Right atrium auricular region (tissue), 2 donors: ENCODE measurements at regions not wholly inside any gene's neighbourhood (a gene's known extent, or its start where the extent isn't known, plus 50 kb on each side); places are given as distances from the start of the nearest gene placed in this dataset.
"Not testable (repeated sequence)": the region's sequence is repeated elsewhere in the genome, so short reads cannot be mapped to it uniquely, and the experiment has no call there.

Experiments
- DNase-seq: peaks from one replicate; pipeline ENCODE4 v3.0.0-alpha.2; 2019; ENCODE audit warnings: low spot score
- H3K27ac ChIP-seq, 2 donors: fragments of 200-600 bp; sonication (generic); 1 replicate in 1 of 2; 2 replicates in 1 of 2; pipeline ENCODE4 v1.5.1; 2016 to 2019
- H3K27me3 ChIP-seq, 2 donors: fragments of 200-600 bp; sonication (generic); one replicate each; pipeline versions ENCODE4 v1.5.1 to v1.6.0; 2017 to 2019
- H3K36me3 ChIP-seq: fragments of 200-600 bp; sonication (generic); one replicate; pipeline ENCODE4 v1.5.1; 2016
- H3K4me1 ChIP-seq, 2 donors: fragments of 200-600 bp; sonication (generic); one replicate each; pipeline versions ENCODE4 v1.5.1 to v1.6.0; 2017 to 2019
- H3K4me3 ChIP-seq, 2 donors: fragments of 200-600 bp; sonication (generic); 1 replicate in 1 of 2; 2 replicates in 1 of 2; pipeline ENCODE4 v1.5.1; 2017 to 2019; ENCODE audit warnings: mild to moderate bottlenecking in 1 of 2, moderate library complexity in 1 of 2
- H3K9me3 ChIP-seq, 2 donors: fragments of 200-600 bp; sonication (generic); one replicate each; pipeline ENCODE4 v1.5.1; 2019
- CTCF ChIP-seq, 2 donors: fragments of 200-600 bp; sonication (generic); IDR thresholded peaks; one replicate each; pipeline ENCODE4 v1.5.1; 2019; ENCODE audit warnings: antibody characterized with exemption in 2 of 2

- H3K4me1 ChIP-seq, result no peaks in the 10 kb centered on the region
- DNase-seq, result no peak
- H3K9me3 ChIP-seq, result no peaks in the 10 kb centered on the region
- no peaks in the 10 kb centered on the region for H3K36me3 ChIP-seq
- TF ChIP-seq CTCF (IDR thresholded peaks at IDR 0.05), result no peak
- no peak overlapping the region for H3K27ac ChIP-seq
- H3K27me3 ChIP-seq, result no peaks in the 10 kb centered on the region
- H3K4me3 ChIP-seq, result no peak overlapping the region
These were observed 86.2 kb upstream of the ZBTB18 start for GRCh38 chr1:243964915-243965314.

- Histone ChIP-seq H3K4me1 (no peaks in the 10 kb centered on the region), H3K27ac (no peak overlapping the region), H3K9me3 (no peaks in the 10 kb centered on the region), H3K36me3 (no peaks in the 10 kb centered on the region), H3K27me3 (no peaks in the 10 kb centered on the region), H3K4me3 (no peak overlapping the region)
- TF ChIP-seq CTCF (IDR thresholded peaks at IDR 0.05), result no peak
- no peak for DNase-seq
These were observed 87.5 kb upstream of the ZBTB18 start for GRCh38 chr1:243963571-243963970.

- no peak for TF ChIP-seq CTCF (IDR thresholded peaks at IDR 0.05)
- H3K36me3 ChIP-seq, result no peaks in the 10 kb centered on the region
- no peak for DNase-seq
- H3K4me3 ChIP-seq, result no peak overlapping the region
- no peaks in the 10 kb centered on the region for H3K9me3 ChIP-seq
- H3K4me1 ChIP-seq, result no peaks in the 10 kb centered on the region
- H3K27me3 ChIP-seq, result no peaks in the 10 kb centered on the region
- no peak overlapping the region for H3K27ac ChIP-seq
These were observed 88.5 kb upstream of the ZBTB18 start for GRCh38 chr1:243962541-243962940.

- no peaks in the 10 kb centered on the region for H3K36me3 ChIP-seq
These were observed 91.1 kb upstream of the ZBTB18 start for GRCh38 chr1:243959998-243960397.

GRCh38 chr1:243957141-243957540 lies 93.9 kb upstream of the ZBTB18 start:
- H3K36me3 ChIP-seq, result no peaks in the 10 kb centered on the region
- no peaks in the 10 kb centered on the region for H3K27me3 ChIP-seq
- TF ChIP-seq CTCF (IDR thresholded peaks at IDR 0.05), result no peak
- no peak for DNase-seq
- no peaks in the 10 kb centered on the region for H3K4me1 ChIP-seq
- H3K27ac ChIP-seq, result no peak overlapping the region
- no peaks in the 10 kb centered on the region for H3K9me3 ChIP-seq
- no peak overlapping the region for H3K4me3 ChIP-seq

More at GRCh38 chr1:243959998-243960397, 91.1 kb upstream of the ZBTB18 start:
- no peak overlapping the region for H3K4me3 ChIP-seq
- no peak for DNase-seq
- H3K27ac ChIP-seq, result no peak overlapping the region
- TF ChIP-seq CTCF (IDR thresholded peaks at IDR 0.05), result no peak
- no peaks in the 10 kb centered on the region for H3K27me3 ChIP-seq
- H3K9me3 ChIP-seq, result no peaks in the 10 kb centered on the region
- no peaks in the 10 kb centered on the region for H3K4me1 ChIP-seq

- Histone ChIP-seq H3K36me3 (no peaks in the 10 kb centered on the region), H3K4me3 (no peak overlapping the region), H3K4me1 (no peaks in the 10 kb centered on the region), H3K27me3 (no peaks in the 10 kb centered on the region), H3K9me3 (no peaks in the 10 kb centered on the region), H3K27ac (no peak overlapping the region)
- no peak for DNase-seq
- no peak for TF ChIP-seq CTCF (IDR thresholded peaks at IDR 0.05)
These were observed 94.6 kb upstream of the ZBTB18 start for GRCh38 chr1:243956450-243956849.

- H3K27me3 ChIP-seq, H3K4me1 ChIP-seq, H3K36me3 ChIP-seq, H3K9me3 ChIP-seq, DNase-seq, H3K27ac ChIP-seq, H3K4me3 ChIP-seq: not testable (repeated sequence)
These were observed 99.9 kb upstream of the ZBTB18 start for GRCh38 chr1:243951207-243951606.
